Mesenteric fat pad (tissue), 1 donor: ENCODE measurements at regions not wholly inside any gene's neighbourhood (a gene's known extent, or its start where the extent isn't known, plus 50 kb on each side); places are given as distances from the start of the nearest gene placed in this dataset.

Experiments used
- DNase-seq: peaks from one replicate; pipeline ENCODE4 v3.0.0-alpha.2; 2020; ENCODE audit warnings: low spot score
- donor health status: DM: yes; HTN: yes; CAD: no.

DNA sequence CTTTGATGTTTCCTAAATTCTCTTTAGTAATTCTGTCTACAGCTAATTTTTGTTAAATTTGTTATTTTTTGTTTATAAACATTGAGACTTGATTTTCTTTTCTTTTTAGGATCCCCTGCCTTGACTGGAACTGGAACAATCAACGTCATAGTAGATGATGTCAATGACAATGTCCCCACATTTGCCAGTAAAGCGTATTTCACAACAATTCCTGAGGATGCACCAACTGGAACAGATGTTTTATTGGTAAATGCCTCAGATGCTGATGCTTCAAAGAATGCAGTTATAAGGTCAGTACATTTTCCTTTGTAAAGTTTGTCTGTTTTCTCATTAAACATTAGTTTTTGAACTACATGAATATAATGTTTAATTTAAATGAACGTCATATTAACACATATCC is 119.4 kb downstream of the FAT4 start:
- no peak for DNase-seq

DNA sequence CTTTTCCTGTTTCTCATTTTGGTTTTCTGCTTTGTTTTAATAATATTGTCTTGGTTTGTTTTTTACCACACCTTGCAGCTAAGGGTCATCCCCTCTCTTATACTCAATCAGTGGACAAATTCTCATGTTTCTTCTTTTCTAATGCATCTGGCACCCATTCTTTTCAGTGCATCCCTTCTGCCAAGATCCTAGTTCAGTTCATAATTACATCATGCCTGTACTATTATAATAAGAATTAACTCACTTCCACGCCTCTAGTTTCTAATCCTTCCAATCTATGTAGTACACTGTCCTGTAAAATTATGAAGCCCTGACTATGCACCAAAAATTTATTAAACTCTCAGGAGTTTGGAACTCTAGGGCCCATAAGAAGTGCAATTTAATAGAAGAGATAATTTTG is 126.1 kb downstream of the FAT4 start:
- no peak for DNase-seq

DNA sequence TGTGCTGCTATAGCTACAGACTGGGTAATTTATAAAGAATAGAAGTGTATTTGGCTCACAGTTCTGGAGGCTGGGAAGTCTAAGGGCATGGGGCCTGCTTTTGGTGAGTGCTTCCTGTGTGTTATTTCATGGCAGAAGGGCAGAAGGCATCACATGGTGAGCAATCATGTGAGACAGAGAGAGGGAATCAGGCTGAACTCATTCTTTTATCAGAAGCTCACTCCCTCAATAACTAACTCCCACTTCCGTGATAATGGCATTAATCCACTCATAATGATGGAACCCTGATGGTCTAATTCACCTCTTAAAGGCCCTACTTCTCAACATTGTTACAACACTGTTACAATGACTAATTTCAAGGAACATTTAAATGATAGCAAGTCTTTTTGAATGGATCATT is 129.4 kb downstream of the FAT4 start:
- DNase-seq: no peak

DNA sequence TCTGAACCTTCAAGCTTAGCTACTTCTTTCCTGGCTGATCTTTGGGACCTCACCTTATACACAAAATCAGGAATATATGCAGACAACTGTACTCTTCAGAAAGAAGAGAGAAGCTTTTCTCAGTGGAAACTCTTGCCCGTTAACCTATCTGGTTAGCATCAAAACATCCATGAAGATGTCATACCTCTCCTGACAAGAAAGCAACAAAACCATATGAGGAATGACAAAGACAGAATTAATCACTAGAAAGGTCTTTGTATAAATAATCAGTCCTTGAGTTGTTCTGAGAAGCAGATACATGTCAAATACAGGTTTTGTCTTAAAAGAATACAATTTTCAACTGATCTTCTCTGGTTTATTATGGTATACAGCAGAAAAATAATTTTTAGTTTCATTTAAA is 130.8 kb downstream of the FAT4 start:
- DNase-seq: no peak

DNA sequence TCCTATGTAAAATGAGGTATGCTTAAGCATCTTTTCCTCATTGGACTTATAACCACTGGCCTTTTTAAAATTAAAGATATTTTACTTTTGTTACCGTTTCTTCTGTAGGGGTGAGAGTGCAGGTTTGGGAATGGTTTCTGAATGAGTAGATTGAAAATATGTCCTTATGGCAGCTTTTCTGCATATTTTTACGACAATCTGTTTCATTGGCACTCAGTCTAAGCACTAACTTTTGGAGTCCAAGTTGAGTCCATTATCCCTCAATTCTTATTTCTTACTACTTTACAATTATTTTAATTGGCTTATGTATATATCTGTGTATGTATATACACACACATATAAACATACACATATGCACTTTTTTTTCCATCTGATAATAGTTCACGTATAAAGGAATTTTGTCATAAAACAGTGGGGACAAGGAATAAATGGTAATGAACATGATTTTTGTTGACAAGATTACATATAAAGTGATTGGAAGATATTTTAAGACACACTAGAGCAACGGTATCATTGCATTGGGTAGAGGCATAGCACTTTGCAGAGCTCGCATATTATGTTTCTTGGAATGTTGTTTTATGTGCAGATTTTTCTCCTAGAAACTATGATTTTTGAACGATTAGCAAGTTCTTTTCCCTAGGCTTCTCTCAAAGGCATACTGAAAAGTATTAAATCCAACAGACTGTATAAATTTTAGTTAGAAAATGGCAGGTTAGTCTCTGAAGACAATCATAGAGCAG is 133.0 kb downstream of the FAT4 start:
- DNase-seq: no peak

DNA sequence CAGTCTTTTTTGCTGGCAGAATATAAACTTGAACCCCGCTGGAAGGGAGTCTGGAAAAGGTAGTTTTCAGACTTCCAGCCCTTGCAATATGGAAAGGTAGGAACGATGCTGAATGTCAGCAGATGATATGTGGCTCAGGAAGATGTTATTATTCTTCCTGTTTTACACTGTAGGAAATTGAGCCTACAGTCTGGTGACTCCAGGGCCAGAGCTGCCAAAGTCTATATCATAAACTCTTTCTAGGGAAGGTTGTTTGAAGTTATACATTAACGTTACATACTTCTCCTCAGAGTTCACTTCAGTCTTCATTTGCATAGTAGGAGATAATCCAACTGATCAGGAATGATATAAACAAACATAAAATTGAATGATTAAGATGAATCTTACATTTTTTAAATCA is 141.3 kb downstream of the FAT4 start:
- DNase-seq: no peak

DNA sequence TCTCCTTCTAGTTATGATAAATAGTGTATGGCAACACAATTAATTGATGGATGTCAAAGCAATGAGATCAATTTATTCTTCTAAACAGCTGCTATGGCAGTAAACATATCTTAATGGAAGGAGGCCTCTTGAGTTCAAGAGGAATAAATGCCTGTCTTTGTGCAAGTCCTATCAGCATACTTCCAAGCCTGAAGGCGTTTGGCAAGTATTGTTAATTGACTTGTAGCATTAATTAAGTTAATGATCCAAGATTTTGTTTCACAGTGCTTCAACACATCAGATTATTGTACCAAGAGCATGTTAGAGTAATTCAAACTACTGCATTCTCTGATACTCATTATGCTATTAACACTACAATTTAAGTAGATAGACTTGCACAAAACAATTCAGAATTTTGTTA is 144.8 kb downstream of the FAT4 start:
- DNase-seq: no peak

DNA sequence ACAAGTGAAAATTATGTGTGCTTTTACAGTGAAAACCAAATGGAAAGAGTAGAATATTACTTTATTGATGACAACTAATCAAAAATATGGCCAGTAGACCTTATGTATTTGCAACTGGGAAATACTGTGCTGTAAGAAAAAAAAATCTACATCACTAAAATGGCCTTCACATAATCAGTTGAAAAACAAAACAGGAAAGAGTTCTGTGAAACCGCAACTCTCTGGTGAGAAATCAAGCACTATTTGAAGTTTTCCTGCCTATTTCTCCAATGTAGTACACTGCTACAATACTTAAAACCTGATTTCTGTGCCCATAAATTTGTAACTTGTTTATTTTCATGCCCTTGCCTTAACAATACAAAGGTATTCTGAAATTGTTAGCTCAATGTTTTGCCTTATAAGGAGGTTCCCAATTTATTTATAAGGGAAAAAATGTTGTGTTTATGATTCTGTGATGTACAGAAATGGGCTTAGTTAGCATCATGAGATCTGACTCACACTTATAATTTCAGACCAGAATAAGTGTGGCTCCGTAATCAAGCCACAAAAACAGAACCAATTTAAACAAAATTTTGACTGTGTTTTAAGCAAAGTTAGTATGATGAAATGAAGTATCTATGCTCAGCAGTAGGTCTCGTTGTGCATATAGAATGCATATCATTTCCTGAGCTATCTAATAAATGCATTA is 147.1 kb downstream of the FAT4 start:
- no peak for DNase-seq

DNA sequence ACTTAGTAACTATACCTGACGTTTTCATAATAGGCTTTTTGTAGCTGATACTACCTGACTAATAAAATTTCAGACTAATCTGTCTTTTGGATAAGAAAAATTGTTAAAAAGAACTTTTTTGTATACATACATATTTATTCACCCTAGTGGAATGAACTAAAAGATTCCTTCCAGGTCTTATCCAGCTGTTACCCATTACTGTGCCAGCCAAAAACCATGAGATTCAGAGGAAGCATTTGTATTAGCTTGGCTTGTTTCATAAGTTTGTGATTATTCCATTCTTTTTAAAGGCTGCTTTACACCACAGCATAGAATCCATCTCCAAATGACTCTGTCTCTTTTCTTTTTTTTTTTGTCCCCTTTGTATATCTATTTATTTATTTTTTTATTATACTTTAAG is 149.4 kb downstream of the FAT4 start:
- DNase-seq: no peak

DNA sequence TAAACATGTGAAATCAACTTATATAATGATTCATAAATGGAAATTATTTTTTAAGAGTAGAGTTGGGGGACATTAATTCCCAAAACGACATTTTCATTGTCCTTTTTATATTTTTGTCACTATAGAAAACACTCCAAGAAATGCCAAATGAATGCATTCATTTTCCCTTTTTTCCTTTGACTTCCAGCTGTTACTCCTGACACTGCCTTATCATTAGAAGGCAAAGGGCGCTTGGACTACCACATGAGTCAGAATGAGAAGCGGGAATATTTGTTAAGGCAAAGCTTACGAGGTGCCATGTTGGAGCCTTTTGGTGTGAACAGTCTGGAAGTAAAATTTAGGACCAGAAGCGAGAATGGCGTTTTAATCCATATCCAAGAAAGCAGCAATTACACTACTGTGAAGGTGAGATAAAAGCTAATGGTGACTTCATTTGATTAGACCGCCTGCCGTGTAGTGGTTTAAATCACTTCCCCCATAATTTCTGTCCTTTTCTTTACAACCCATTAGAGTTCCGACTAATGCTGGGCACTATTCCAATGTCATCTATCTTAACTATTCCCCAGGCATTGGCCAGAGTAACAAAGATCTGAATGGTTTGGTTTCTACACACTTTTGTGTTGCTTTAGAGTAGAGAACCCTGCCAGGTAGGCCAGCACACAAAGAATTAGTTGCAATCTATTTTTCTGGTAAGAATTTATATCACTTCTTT is 166.7 kb downstream of the FAT4 start:
- no peak for DNase-seq

DNA sequence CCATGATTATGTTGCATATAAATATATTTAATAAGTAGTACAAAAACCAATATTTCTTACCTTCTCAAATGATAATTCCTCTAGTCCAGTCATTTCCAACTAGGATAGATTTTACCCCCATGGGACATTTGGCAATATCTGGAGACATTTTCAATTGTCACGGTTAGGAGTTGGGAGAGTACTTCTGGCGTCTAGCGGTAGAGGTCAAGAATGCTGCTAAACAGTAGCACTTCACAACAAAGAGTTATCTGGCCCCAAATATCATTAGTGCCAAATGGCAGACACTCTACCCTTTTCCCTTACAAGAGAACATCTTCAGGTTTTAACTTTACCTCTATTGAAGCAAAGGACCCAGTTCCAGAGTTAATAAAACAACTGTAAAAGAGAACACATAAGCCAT is 168.1 kb downstream of the FAT4 start:
- no peak for DNase-seq

DNA sequence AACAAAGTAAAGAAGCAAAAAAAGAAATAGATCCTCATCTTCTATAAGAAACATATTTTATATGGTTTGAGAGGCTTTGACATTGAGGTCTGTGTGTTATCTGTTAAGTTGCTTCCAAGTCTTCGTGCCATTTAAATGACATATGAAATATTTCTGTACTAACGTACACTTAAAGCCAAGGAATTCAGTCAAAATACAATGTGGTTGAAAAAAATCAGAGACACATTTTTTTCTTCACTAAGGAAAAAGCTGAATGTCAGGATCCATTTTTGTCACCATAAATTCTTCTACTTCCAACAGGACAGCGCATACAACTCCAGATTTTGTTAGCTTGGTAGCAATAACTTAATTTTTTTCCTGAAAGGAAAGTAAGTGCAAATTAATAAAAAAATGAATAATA is 168.5 kb downstream of the FAT4 start:
- DNase-seq: no peak

DNA sequence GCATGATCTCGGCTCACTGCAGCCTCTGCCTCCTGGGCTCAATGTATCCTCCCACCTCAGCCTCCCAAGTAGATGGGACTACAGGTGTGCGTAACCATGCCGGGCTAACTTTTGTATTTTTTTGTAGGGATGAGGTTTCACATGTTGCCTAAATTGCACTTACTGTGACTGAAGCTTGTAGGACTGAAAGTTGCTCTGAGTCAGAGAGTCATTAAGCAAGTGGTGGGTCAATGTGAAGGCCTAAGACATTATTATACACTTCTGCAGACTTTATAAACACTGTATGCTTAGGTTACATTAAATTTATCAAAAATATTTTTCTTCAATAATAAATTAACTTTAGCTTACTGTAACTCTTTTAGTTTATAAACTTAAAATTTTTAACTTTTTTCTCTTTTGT is 170.2 kb downstream of the FAT4 start:
- DNase-seq: no peak

DNA sequence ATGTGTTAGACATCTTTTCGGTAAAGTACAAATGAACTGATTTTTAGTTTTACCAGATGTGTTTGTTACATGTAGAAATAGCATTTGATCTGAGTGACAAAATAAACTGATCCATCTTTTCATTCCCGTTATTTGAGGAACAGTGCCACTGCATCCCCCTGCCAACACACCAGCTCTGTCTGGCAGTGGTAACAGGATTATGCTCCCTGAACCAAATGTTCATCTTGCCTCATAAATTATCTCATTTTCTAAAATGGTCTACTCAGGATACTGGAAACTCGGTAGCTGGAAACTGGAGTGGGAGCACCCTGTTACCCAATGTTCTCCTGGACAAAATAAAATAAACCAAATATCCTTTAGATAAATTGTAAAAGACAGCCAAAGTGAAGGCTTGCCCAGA is 171.6 kb downstream of the FAT4 start:
- no peak for DNase-seq

DNA sequence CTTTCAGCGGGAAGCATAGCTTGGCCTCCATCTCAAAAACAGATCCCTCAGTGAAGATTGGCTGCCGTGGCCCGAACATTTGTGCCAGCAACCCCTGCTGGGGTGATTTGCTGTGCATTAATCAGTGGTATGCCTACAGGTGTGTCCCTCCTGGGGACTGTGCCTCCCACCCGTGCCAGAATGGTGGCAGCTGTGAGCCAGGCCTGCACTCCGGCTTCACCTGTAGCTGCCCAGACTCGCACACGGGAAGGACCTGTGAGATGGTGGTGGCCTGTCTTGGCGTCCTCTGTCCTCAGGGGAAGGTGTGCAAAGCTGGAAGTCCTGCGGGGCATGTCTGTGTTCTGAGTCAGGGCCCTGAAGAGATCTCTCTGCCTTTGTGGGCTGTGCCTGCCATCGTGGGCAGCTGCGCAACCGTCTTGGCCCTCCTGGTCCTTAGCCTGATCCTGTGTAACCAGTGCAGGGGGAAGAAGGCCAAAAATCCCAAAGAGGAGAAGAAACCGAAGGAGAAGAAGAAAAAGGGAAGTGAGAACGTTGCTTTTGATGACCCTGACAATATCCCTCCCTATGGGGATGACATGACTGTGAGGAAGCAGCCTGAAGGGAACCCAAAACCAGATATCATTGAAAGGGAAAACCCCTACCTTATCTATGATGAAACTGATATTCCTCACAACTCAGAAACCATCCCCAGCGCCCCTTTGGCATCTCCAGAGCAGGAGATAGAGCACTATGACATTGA is 175.4 kb downstream of the FAT4 start:
- DNase-seq: no peak

DNA sequence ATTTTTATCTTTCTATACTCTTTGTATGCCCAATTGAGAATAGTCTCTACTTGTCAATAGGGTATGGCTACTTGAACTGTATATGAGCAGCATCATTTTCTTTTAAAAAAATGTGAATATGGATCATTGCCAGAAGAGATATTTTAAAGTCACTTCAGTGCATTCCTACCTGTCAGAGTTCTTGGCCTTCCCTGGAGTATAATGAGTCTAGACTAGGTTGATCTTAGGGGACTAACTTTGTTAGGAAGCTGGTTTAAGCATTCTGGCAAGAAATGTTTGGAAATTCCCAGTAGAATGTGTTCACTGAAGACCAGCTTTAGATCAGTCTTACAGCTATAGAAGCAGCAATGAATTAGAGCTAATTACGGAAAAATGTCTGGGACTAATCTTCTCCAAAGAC is 178.2 kb downstream of the FAT4 start:
- DNase-seq: no peak

DNA sequence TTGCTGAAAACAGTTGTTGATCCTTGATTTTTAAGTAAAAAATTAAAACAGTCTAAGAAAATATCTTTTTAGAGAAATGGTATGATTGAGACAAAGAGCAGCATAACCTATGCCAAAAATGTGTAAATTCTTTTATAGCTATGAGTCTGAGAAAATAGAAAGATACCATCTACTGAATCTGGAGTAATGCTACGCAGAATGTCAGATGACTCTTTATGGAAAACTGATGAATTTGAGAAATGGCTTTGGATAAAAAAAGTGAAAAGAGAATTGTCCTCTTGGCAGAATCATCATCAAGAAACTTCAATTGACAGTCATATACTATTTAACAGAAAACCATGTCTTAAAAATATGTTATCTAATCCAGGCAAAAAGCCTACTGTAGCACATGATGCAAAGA is 183.1 kb downstream of the FAT4 start:
- DNase-seq: no peak

DNA sequence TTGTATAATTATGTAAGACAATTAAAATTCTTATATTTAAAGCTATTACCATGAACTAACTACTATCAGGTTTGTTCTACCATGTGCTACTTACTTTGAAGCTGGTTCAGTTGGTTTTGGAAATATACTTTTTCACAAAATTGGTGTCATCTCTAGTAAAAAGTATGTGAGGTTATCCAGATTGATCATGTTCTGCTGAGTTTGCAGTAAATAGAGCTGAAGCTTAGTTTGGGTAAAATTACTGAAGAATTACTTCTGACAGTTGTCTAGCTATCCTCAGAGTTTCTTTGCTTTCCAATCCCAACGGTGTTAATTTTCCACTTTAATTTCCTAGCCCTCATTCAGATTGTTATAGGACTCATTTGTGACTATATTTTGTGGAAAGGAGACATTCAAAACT is 184.2 kb downstream of the FAT4 start:
- DNase-seq: no peak

DNA sequence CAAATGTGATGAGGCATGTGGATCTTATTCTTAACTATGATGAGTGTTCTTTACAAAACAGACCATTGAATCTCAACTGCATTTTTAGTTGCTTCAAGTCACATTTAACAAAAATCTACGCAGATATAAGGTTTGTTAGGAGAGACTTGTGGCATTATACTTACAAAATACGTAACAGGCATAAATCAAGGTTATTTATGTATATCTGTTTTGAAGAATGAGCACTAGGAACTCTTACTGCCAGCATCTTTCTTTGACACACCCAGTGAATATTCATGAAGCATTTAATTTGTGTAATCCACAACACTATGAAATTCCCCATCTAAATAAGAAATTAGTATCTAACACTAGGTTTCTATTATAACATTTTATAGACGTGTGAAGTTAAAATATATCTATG is 186.3 kb downstream of the FAT4 start:
- DNase-seq: no peak

DNA sequence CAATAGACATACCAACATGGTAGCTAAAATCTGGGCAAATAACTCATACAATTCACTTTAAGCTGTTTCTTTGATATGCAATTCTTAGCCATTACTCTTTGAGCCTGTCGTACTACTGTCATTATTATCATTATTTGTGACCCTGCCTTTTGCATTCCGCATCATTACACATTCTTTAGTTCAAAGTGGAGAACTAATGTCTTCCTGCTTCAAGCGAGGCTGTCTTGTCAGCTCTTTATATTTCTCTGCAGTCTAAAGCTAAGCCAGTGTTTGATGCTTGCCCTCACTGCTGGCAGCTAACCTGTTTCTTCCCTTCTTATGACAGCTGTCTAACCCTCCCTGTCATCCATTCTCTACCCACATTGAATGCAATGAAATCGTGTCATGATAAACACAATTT is 186.8 kb downstream of the FAT4 start:
- DNase-seq: no peak

DNA sequence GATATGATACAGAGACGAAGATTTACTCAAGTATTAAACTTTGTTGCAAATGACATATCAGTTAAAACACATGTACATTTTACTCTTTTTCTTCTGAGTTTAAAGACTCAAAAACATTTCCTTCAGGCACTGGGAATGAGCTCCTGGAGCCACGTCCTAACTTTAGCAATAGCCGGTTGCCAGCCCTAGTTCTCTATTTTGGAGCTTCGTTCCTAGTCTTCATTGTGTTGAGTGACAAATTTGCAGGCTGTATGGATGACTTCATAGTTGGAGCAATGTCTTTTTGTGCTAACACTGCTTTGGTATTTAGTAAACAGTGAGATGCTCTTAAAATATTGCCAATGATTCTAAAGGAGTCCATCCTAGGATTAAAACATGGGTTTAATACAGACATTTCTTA is 190.9 kb downstream of the FAT4 start:
- DNase-seq: no peak

DNA sequence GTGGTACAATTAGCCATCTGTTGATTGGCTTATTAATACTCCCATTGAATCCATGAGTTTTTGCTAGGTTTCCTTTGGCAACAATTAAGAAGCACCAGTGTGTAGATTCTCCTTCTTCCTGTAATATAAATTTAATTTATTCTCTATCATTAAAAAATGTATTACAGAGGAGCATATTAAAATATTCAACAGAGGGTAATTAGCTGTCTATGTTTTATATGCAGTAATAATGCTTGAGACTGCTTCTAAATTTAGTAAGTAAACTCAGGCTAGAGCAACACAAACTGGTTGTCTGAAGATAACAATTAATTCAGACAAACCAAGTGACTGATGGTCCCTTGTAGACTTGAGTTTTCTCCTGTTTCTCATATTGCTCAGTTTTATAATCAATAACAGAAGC is 192.4 kb downstream of the FAT4 start:
- no peak for DNase-seq
